Activated CD4-positive, alpha-beta T cell treated with anti-CD3 and anti-CD28 coated beads, Interleukin-2, amount 50 U/mL, for 16 hours (primary cell): ENCODE measurements at regions not wholly inside any gene's neighbourhood (a gene's known extent, or its start where the extent isn't known, plus 50 kb on each side); places are given as distances from the start of the nearest gene placed in this dataset.

Experiments
- DNase-seq: peaks from one replicate; pipeline ENCODE4 v3.0.0-alpha.2; 2020

- DNase-seq, result no peak
Observed at GRCh38 chr19:42662712-42663111, 68.0 kb upstream of the CEACAM8 start.

- no peak for DNase-seq
Observed at GRCh38 chr19:42660353-42660752, 65.6 kb upstream of the CEACAM8 start.

GRCh38 chr19:42658076-42658475 is 63.4 kb upstream of the CEACAM8 start:
- DNase-seq, result peak; percentile 39

- DNase-seq, result peak; percentile 15
Observed at GRCh38 chr19:42657556-42657955, 62.8 kb upstream of the CEACAM8 start.

GRCh38 chr19:42655748-42656147 is 61.0 kb upstream of the CEACAM8 start:
- no peak for DNase-seq

- DNase-seq, result no peak
Observed at GRCh38 chr19:42653841-42654240, 59.1 kb upstream of the CEACAM8 start.

GRCh38 chr19:42652021-42652420 is 57.3 kb upstream of the CEACAM8 start:
- DNase-seq, result no peak
